Breast epithelium (tissue), 3 donors: ENCODE measurements at regions not wholly inside any gene's neighbourhood (a gene's known extent, or its start where the extent isn't known, plus 50 kb on each side); places are given as distances from the start of the nearest gene placed in this dataset.
"Not testable (repeated sequence)": the region's sequence is repeated elsewhere in the genome, so short reads cannot be mapped to it uniquely, and the experiment has no call there.

Experiments
- CTCF ChIP-seq, 3 donors: fragments of 450-650 bp; IDR thresholded peaks; one replicate each; pipeline ENCODE4 v1.5.1; 2016 to 2017; ENCODE audit warnings: antibody characterized with exemption in 3 of 3, mild to moderate bottlenecking in 3 of 3, moderate library complexity in 3 of 3
- POLR2A ChIP-seq: fragments of 450-650 bp; IDR thresholded peaks from one replicate; pipeline ENCODE4 v1.6.1; 2016; ENCODE audit warnings: antibody characterized with exemption, mild to moderate bottlenecking, moderate library complexity

- TF ChIP-seq CTCF (IDR thresholded peaks at IDR 0.05); POLR2A: not testable (repeated sequence)
These were observed 68.5 kb upstream of the ID2 start for GRCh38 chr2:8613207-8613999.
